DND-41 (cell line): ENCODE measurements at regions not wholly inside any gene's neighbourhood (a gene's known extent, or its start where the extent isn't known, plus 50 kb on each side); places are given as distances from the start of the nearest gene placed in this dataset.

ENCODE experiments used
- EZH2 ChIP-seq: IDR thresholded peaks from 3 replicates; pipeline ENCODE4 v1.6.1; 2012; ENCODE audit warnings: borderline replicate concordance, low read depth, mild to moderate bottlenecking, moderate library complexity, low read length, inconsistent platforms; ENCODE audit not compliant: severe bottlenecking
- TF ChIP-seq, protein P1 (sequence below): IDR thresholded peaks from 2 replicates; pipeline ENCODE4 v1.5.1; 2012; ENCODE audit warnings: borderline replicate concordance, low read length, moderate library complexity, mild to moderate bottlenecking; ENCODE audit not compliant: poor library complexity, severe bottlenecking; ENCODE audit errors: extremely low read depth

DNA sequence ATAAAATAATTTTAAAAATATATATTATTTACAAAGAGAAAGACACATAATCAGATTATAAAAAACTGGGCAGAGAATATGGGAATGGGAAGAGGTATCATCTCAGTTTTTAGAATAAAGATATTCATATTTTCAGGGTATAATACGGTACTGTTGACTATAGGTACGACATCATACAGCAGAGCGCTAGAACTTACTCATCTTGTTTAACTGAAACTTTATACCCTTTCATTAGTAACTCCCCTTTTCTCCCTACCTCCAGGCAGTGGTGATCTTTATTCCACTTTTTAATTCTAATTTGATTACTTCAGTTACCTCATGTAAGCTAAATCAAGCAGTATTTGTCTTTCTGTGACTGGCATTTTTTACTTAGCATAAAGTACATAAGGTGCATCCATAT, 742.1 kb downstream of the MTRR start:
- TF ChIP-seq, protein P1, sequence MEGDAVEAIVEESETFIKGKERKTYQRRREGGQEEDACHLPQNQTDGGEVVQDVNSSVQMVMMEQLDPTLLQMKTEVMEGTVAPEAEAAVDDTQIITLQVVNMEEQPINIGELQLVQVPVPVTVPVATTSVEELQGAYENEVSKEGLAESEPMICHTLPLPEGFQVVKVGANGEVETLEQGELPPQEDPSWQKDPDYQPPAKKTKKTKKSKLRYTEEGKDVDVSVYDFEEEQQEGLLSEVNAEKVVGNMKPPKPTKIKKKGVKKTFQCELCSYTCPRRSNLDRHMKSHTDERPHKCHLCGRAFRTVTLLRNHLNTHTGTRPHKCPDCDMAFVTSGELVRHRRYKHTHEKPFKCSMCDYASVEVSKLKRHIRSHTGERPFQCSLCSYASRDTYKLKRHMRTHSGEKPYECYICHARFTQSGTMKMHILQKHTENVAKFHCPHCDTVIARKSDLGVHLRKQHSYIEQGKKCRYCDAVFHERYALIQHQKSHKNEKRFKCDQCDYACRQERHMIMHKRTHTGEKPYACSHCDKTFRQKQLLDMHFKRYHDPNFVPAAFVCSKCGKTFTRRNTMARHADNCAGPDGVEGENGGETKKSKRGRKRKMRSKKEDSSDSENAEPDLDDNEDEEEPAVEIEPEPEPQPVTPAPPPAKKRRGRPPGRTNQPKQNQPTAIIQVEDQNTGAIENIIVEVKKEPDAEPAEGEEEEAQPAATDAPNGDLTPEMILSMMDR = no peak
- TF ChIP-seq EZH2 = no peak
